Mucosa of gallbladder (tissue), 1 donor: ENCODE measurements at regions not wholly inside any gene's neighbourhood (a gene's known extent, or its start where the extent isn't known, plus 50 kb on each side); places are given as distances from the start of the nearest gene placed in this dataset.
"Not testable (repeated sequence)": the region's sequence is repeated elsewhere in the genome, so short reads cannot be mapped to it uniquely, and the experiment has no call there.

ENCODE experiments used
- DNase-seq: peaks from one replicate; pipeline ENCODE4 v3.0.0-alpha.2; 2020; ENCODE audit warnings: low spot score
- donor health status: DM: no; HTN: no; CAD: no.

- not testable (repeated sequence) for DNase-seq
These were observed 105.0 kb upstream of the AADAT start for GRCh38 chr4:170194794-170195193.

DNA sequence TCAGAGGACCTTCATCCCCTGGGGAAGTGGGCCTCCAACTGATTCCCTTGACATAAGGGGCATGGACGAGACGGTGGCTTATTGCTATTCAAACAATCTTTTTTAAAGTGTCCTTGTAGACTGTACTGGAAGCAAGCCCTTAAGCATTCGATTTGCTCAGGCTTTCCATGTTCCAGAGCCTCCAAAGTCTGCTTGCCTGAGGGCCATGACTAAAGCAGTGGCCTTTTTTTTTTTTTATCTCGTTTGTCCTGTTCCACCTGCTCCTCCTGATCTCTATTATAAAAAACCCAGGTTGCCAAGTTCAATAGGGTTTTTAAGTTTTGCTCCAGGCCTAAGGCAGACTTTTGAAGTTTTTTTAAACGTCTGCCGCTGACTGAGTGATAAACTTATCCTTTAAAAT is 103.7 kb upstream of the AADAT start:
- no peak for DNase-seq

GRCh38 chr4:170190265-170190664 is 100.5 kb upstream of the AADAT start:
- no peak for DNase-seq

- DNase-seq: no peak
These were observed 81.1 kb upstream of the AADAT start for GRCh38 chr4:170170861-170171260.

GRCh38 chr4:170169699-170170098 is 79.9 kb upstream of the AADAT start:
- DNase-seq: no peak

- DNase-seq: no peak
These were observed 77.9 kb upstream of the AADAT start for GRCh38 chr4:170167678-170168077.

- not testable (repeated sequence) for DNase-seq
These were observed 76.4 kb upstream of the AADAT start for GRCh38 chr4:170166193-170166592.

DNA sequence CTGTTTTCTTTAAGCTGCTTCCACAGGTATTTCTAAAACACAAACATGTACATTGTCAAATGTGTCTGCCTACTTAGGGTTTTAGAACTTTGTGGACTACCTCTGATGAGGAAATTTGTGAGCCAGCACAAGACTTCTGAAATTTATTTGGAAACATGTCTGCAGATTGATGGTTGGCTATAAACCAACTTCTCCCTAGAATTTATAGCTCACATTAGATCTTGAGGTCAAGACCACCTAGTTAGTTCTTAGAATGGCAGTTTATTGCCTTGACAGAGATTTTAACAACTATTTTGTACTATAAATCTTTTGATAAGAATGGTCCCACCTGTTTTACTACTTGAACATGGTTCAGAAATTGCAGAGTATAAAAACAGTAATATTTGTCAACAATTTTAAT is 72.7 kb upstream of the AADAT start:
- DNase-seq: no peak

DNA sequence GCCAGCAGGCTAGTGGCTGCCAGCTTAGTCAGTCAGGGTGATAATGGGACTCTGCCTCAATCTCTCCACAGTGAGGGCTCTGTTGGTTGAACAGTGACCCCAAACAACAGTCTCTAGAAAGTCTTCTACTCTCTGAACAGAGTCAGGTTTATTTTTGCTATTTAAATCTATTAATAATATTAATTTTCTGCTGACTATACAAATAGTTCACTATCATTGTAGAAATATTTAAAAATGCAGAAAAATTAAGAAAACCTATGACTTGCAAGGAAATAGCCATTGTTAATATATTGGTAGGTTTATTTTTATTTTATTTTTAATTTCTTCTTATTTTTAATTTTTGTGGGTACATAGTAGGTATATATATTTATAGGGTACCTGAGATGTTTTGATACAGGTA is 67.9 kb upstream of the AADAT start:
- DNase-seq: no peak

DNA sequence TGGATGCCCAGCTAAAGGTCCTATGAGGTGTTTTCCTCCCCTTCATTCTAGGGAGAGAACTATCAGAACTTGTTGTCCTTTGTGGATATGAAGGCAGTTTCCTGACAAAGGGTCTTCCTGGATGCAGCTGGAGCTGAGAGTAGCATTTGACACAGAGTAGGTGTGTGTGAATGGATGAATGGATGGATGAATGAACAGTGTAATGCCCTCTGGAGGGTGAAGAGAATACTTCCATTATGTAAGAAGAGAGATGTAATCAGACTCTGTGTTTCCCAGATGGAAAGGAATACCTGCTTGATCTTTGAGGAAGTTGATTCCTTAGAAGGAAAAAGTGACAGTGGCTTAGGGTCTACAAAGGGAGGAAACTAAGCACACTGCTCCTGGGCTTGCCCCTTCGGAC is 55.4 kb upstream of the AADAT start:
- DNase-seq: no peak

GRCh38 chr4:170139764-170140163 is 50.0 kb upstream of the AADAT start:
- DNase-seq: no peak
